GM23338 (cell line): ENCODE measurements at regions not wholly inside any gene's neighbourhood (a gene's known extent, or its start where the extent isn't known, plus 50 kb on each side); places are given as distances from the start of the nearest gene placed in this dataset.
"Not testable (repeated sequence)": the region's sequence is repeated elsewhere in the genome, so short reads cannot be mapped to it uniquely, and the experiment has no call there.

Source experiments
- ATAC-seq: fragments of 200-7000 bp; cut with Tn5 transposase; 3 replicates; pipeline ENCODE4 v1.9.1; 2020
- DNase-seq: peaks from one replicate; pipeline ENCODE4 v3.0.0-alpha.2; 2015; ENCODE audit warnings: low spot score
- H2AFZ ChIP-seq: fragments of 200-600 bp; sonication (generic); 2 replicates; pipeline ENCODE4 v1.8.0; 2016; ENCODE audit warnings: antibody characterized with exemption, mild to moderate bottlenecking, moderate library complexity
- H3F3A ChIP-seq: fragments of 200-600 bp; sonication (generic); replicated peaks from 2 replicates; pipeline ENCODE4 v1.8.0; 2017; ENCODE audit warnings: antibody characterized with exemption, mixed run types, low read depth
- H3K27ac ChIP-seq: fragments of 200-600 bp; sonication (generic); 2 replicates; pipeline ENCODE4 v1.6.1; 2016; ENCODE audit warnings: low read depth
- H3K27me3 ChIP-seq: fragments of 200-600 bp; sonication (generic); 2 replicates; pipeline ENCODE4 v1.8.0; 2016; ENCODE audit warnings: mild to moderate bottlenecking, mixed run types, moderate library complexity; ENCODE audit not compliant: insufficient read depth
- H3K36me3 ChIP-seq: fragments of 200-600 bp; sonication (generic); 2 replicates; pipeline ENCODE4 v1.8.0; 2016; ENCODE audit warnings: mild to moderate bottlenecking; ENCODE audit not compliant: insufficient read depth
- H3K4me1 ChIP-seq: fragments of 200-600 bp; sonication (generic); 2 replicates; pipeline ENCODE4 v1.8.0; 2016; ENCODE audit warnings: mild to moderate bottlenecking, moderate library complexity; ENCODE audit not compliant: insufficient read depth
- H3K4me2 ChIP-seq: fragments of 200-600 bp; sonication (generic); 2 replicates; pipeline ENCODE4 v1.7.1; 2017; ENCODE audit warnings: mixed run types
- H3K4me3 ChIP-seq: fragments of 200-600 bp; sonication (generic); 2 replicates; pipeline ENCODE4 v1.6.1; 2016; ENCODE audit warnings: mixed run types
- H3K79me2 ChIP-seq: fragments of 200-600 bp; sonication (generic); replicated peaks from 2 replicates; pipeline ENCODE4 v1.8.0; 2017; ENCODE audit warnings: mild to moderate bottlenecking; ENCODE audit not compliant: insufficient read depth
- H3K9me2 ChIP-seq: fragments of 200-600 bp; sonication (generic); 2 replicates; pipeline ENCODE4 v1.8.0; 2017; ENCODE audit not compliant: insufficient read depth
- H4K20me1 ChIP-seq: fragments of 200-600 bp; sonication (generic); replicated peaks from 2 replicates; pipeline ENCODE4 v1.8.0; 2017; ENCODE audit warnings: mild to moderate bottlenecking; ENCODE audit not compliant: insufficient read depth
- H3K27ac Mint-ChIP-seq: 2 replicates; pipeline ENCODE4 v1.8.0; 2020; ENCODE audit warnings: inconsistent platforms, mild to moderate bottlenecking, moderate library complexity, mixed read lengths
- H3K27me3 Mint-ChIP-seq: 3 replicates; pipeline ENCODE4 v1.8.0; 2022; ENCODE audit warnings: low read depth, mild to moderate bottlenecking, moderate library complexity, mixed read lengths, inconsistent platforms; ENCODE audit not compliant: insufficient read depth, poor library complexity
- H3K36me3 Mint-ChIP-seq: 3 replicates; pipeline ENCODE4 v1.8.0; 2021; ENCODE audit warnings: low read depth, mild to moderate bottlenecking, inconsistent platforms, moderate library complexity, mixed read lengths
- H3K4me1 Mint-ChIP-seq: 3 replicates; pipeline ENCODE4 v1.8.0; 2020; ENCODE audit warnings: mild to moderate bottlenecking, inconsistent platforms, mixed read lengths
- H3K4me3 Mint-ChIP-seq: 3 replicates; pipeline ENCODE4 v1.8.0; 2021; ENCODE audit warnings: moderate library complexity, mild to moderate bottlenecking, inconsistent platforms, mixed read lengths
- H3K9me3 Mint-ChIP-seq: 3 replicates; pipeline ENCODE4 v1.8.0; 2020; ENCODE audit warnings: moderate library complexity, mild to moderate bottlenecking, inconsistent platforms, mixed read lengths
- ETS1 ChIP-seq: IDR thresholded peaks from 2 replicates; pipeline ENCODE4 v1.6.1; 2016; ENCODE audit warnings: antibody characterized with exemption
- EZH2 ChIP-seq: fragments of 200-600 bp; sonication (generic); IDR thresholded peaks from one replicate; pipeline ENCODE4 v1.8.0; 2017; ENCODE audit warnings: antibody characterized with exemption, mild to moderate bottlenecking, low read depth; ENCODE audit not compliant: unreplicated experiment
- REST ChIP-seq: IDR thresholded peaks from one replicate; pipeline ENCODE4 v1.6.1; 2018; ENCODE audit warnings: antibody characterized with exemption; ENCODE audit not compliant: unreplicated experiment
- STAT1 ChIP-seq: IDR thresholded peaks from one replicate; pipeline ENCODE4 v1.6.1; 2016; ENCODE audit warnings: antibody characterized with exemption; ENCODE audit not compliant: unreplicated experiment
- ZNF462 ChIP-seq: fragments of 250-450 bp; sonication (Bioruptor Pico); IDR thresholded peaks from 2 replicates; pipeline ENCODE4 v1.5.0; 2020; ENCODE audit warnings: mild to moderate bottlenecking, moderate library complexity

GRCh38 chr4:38302910-38303309 is 342.7 kb downstream of the PTTG2 start (continued):
- TF ChIP-seq ZNF462 (CRISPR knock-in tag), result no peak
- no peak for TF ChIP-seq EZH2

GRCh38 chr4:38304460-38304859 is 344.3 kb downstream of the PTTG2 start:
- not testable (repeated sequence) for H3K4me3 Mint-ChIP-seq, DNase-seq, H3K27me3 ChIP-seq, H3K27ac Mint-ChIP-seq, H3K27me3 Mint-ChIP-seq, H3K36me3 Mint-ChIP-seq, H3K4me1 ChIP-seq, H3K27ac ChIP-seq, H3F3A ChIP-seq, H4K20me1 ChIP-seq, H3K9me2 ChIP-seq, H3K79me2 ChIP-seq, H3K36me3 ChIP-seq, H3K4me3 ChIP-seq, H2AFZ ChIP-seq, H3K4me1 Mint-ChIP-seq, ATAC-seq, H3K4me2 ChIP-seq
- H3K9me3 Mint-ChIP-seq, result peaks cover 16% of the 10 kb centered on the region

GRCh38 chr4:38306482-38307071 is 346.4 kb downstream of the PTTG2 start:
- no peaks in the 10 kb centered on the region for H4K20me1 ChIP-seq
- H3K27me3 ChIP-seq, result no peaks in the 10 kb centered on the region
- no peaks in the 10 kb centered on the region for H3K79me2 ChIP-seq
- H3K4me1 ChIP-seq, result peaks cover 9% of the 10 kb centered on the region; the same call in 1 of the 2 replicates
- Mint-ChIP-seq H3K4me3 (no peak overlapping the region), H3K9me3 (peaks cover 15% of the 10 kb centered on the region), H3K27me3 (no peaks in the 10 kb centered on the region), H3K27ac (no peak overlapping the region), H3K4me1 (peaks cover 13% of the 10 kb centered on the region), H3K36me3 (peaks cover 3% of the 10 kb centered on the region; the same call in 2 of the 3 replicates)
- DNase-seq (no peak), ATAC-seq (no peak)
- H3K27ac ChIP-seq, result no peak overlapping the region
- H3K36me3 ChIP-seq, result no peaks in the 10 kb centered on the region
- no peak overlapping the region for H3K4me3 ChIP-seq
- no peaks in the 10 kb centered on the region for H3F3A ChIP-seq
- H3K9me2 ChIP-seq, result 0 out of 2 replicates have a peak, but pooled peaks cover 2% of the 10 kb centered on the region
- no peak overlapping the region for H3K4me2 ChIP-seq
- no peak overlapping the region for H2AFZ ChIP-seq
- no peak for TF ChIP-seq STAT1
- no peak for TF ChIP-seq EZH2
- no peak for TF ChIP-seq REST
- no peak for TF ChIP-seq ETS1
